AG09309 (cell line): ENCODE measurements at regions not wholly inside any gene's neighbourhood (a gene's known extent, or its start where the extent isn't known, plus 50 kb on each side); places are given as distances from the start of the nearest gene placed in this dataset.

Experiments
- DNase-seq: peaks from one replicate; pipeline ENCODE4 v3.0.0-alpha.2; 2010; ENCODE audit warnings: low read depth
- H3K4me3 ChIP-seq: 2 replicates; pipeline ENCODE4 v1.5.1; 2011; ENCODE audit warnings: mild to moderate bottlenecking, low read depth, low read length, moderate library complexity; ENCODE audit not compliant: control insufficient read depth
- TF ChIP-seq, protein P1 (sequence below): IDR thresholded peaks from 2 replicates; pipeline ENCODE4 v1.5.1; 2011; ENCODE audit warnings: mild to moderate bottlenecking, low read depth, low read length, inconsistent platforms; ENCODE audit not compliant: insufficient read depth, control insufficient read depth; ENCODE audit errors: missing control alignments

DNA sequence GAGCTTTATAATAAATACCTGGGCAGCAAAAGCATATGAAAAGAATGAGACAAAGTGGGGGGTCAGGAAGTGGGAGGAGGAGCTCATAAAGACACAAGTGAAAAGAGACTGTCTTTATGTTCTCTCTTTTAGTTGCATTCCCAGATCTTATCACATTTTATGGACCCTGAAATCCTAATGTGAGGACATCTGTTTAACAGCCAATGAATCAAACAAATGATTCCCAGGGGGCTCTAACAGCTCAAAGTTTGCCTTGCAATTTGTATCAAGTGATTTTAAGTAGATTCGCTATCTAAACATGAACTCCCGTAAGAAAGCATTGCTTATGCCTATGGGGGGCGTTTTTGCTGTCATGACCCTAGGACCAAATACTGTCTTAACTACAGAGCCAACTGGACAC is 332.3 kb upstream of the CNTN4 start:
- no peak for DNase-seq
- no peak overlapping the region for H3K4me3 ChIP-seq
- TF ChIP-seq, protein P1, sequence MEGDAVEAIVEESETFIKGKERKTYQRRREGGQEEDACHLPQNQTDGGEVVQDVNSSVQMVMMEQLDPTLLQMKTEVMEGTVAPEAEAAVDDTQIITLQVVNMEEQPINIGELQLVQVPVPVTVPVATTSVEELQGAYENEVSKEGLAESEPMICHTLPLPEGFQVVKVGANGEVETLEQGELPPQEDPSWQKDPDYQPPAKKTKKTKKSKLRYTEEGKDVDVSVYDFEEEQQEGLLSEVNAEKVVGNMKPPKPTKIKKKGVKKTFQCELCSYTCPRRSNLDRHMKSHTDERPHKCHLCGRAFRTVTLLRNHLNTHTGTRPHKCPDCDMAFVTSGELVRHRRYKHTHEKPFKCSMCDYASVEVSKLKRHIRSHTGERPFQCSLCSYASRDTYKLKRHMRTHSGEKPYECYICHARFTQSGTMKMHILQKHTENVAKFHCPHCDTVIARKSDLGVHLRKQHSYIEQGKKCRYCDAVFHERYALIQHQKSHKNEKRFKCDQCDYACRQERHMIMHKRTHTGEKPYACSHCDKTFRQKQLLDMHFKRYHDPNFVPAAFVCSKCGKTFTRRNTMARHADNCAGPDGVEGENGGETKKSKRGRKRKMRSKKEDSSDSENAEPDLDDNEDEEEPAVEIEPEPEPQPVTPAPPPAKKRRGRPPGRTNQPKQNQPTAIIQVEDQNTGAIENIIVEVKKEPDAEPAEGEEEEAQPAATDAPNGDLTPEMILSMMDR, result no peak

DNA sequence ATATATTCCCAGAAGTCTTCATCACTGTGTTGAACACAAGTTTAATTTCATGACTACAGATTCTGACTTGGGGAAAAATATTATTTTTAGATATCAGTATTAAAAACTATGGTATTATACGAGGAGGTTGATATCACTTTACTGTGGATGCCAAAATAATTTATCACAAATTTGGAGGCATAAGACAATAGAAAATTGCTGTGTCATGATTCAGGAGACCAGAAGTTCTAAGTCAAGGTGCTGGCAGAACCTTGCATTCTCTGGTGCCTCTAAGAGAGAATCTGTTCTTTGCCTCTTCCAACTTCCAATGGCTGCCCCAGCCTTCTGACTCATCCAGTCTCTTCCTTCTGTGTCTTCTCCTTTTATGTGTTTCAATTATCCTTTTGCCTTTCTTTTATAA is 325.0 kb upstream of the CNTN4 start:
- no peak overlapping the region for H3K4me3 ChIP-seq
- no peak for DNase-seq
- TF ChIP-seq, protein P1, result no peak

DNA sequence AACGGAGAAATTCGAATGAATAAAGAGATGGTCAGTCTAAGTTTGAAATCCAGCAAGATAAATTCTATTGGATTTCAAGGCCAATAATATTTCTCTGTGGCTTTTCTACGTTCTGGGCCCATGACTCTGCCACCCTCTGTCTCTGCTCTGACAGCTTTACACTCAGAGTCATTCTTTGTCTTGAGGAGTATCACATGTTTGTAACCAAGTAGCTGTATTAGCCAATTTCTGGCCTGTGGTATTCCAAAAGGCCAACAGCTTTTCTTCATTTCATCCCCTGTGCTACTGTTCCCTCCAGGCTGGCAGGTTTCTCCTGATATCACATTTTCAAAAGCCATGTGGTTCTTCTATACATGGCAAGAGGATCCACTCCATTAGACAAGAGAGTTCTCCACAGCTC is 324.1 kb upstream of the CNTN4 start:
- no peak overlapping the region for H3K4me3 ChIP-seq
- TF ChIP-seq, protein P1, result no peak
- DNase-seq, result no peak

DNA sequence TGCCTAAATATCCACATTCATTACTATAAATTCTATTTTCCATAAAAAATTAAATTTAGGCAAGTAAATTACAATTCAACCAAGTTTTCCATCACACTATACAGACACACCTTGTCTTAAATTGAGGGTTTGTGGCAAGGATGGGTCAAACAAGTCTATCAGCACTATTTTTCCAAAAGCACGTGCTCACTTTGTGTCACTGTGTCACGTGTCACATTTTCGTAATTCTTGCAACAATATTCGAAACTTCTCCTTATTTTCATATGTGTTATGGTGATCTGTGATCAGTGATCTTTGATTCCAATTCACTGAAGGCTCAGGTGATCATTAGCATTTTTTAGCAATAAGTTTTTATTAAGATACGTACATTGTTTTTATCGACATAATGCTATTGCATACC is 323.3 kb upstream of the CNTN4 start:
- TF ChIP-seq, protein P1, result no peak
- no peak for DNase-seq
- no peak overlapping the region for H3K4me3 ChIP-seq

DNA sequence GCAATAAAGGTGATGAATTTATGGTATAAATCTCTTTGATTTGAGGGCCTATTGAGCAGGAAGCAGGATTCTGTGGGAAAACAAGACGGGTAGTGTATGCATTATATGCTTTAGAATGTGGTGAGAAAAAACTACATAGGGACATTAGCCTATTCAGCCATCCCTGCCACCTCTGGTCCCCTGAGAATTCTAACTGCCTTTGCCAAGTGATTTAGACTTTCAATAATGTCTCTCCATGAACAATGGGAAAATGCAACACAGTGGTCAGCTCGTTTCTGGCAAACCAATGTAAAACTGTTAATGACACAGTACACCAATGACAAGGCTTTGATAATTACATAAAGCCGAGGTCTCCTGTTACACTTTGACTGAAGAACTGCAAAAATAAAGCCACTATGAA is 314.7 kb upstream of the CNTN4 start:
- no peak for DNase-seq
- H3K4me3 ChIP-seq, result no peak overlapping the region
- TF ChIP-seq, protein P1, result no peak

DNA sequence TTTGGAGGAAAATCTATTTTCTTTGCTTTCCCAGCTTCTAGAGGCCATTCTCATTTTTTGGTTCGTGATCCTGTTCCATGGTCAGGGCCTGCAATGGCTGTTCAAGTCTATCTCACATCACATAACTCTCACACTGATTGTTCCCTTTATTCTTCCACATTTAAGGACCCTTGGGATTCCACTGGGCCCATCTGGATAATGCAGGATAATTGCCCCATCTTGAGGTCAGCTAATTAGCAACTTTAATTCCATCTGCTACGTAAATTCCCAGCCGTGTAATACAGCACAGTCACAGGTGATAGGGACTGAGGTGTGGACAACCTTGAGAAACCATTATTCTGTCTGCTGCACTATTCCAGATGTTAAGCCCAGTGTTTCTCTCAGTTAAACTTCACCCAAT is 311.6 kb upstream of the CNTN4 start:
- DNase-seq, result no peak
- TF ChIP-seq, protein P1, result no peak
- H3K4me3 ChIP-seq, result no peak overlapping the region

DNA sequence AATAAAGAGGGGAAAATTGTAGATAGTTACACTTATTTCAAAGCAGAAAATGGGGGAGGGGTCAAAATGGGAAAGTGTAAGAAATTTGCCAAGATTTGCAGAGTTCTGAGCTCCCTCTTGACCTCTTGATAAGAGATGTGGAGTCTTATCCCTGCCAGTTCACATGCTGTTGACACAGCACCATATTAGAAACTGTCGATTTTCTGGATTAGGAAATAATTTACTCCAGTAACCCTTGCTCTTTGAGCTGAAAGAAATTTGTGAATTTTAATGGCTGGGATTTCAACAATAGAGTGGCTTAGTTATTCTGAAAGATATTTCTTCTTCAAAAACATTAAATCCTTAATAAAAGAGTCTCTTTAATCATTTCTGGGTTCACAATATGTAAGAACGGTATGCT is 306.2 kb upstream of the CNTN4 start:
- no peak for DNase-seq
- TF ChIP-seq, protein P1, result no peak
- no peak overlapping the region for H3K4me3 ChIP-seq
